Mesenchymal stem cell (in vitro differentiated cells and primary cell): ENCODE measurements at regions not wholly inside any gene's neighbourhood (a gene's known extent, or its start where the extent isn't known, plus 50 kb on each side); places are given as distances from the start of the nearest gene placed in this dataset.
"Not testable (repeated sequence)": the region's sequence is repeated elsewhere in the genome, so short reads cannot be mapped to it uniquely, and the experiment has no call there.

ENCODE experiments used
- DNase-seq: peaks from one replicate; pipeline ENCODE4 v3.0.0-alpha.2; 2013
- H2AFZ ChIP-seq: one replicate; pipeline ENCODE4 v1.6.1; 2013; ENCODE audit warnings: low read depth, mild to moderate bottlenecking, control low read depth, inconsistent platforms, low read length, moderate library complexity
- H2AK5ac ChIP-seq: 2 replicates; pipeline ENCODE4 v1.6.1; 2013; ENCODE audit warnings: low read length, moderate library complexity, mild to moderate bottlenecking, inconsistent platforms; ENCODE audit not compliant: severe bottlenecking
- H2BK120ac ChIP-seq: one replicate; pipeline ENCODE4 v1.6.1; 2013; ENCODE audit warnings: low read depth, mild to moderate bottlenecking, inconsistent platforms, low read length, moderate library complexity
- H2BK12ac ChIP-seq, 2 experiments: one replicate each; pipeline ENCODE4 v1.6.1; 2013; ENCODE audit warnings: inconsistent platforms in 2 of 2, low read length in 2 of 2, mild to moderate bottlenecking in 2 of 2, moderate library complexity in 2 of 2, control low read depth in 1 of 2
- H2BK15ac ChIP-seq: one replicate; pipeline ENCODE4 v1.6.1; 2013; ENCODE audit warnings: mild to moderate bottlenecking, low read depth, inconsistent platforms; ENCODE audit not compliant: poor library complexity, severe bottlenecking
- H2BK5ac ChIP-seq: 2 replicates; pipeline ENCODE4 v1.6.1; 2013; ENCODE audit warnings: low read depth, mild to moderate bottlenecking, low read length, control low read depth, inconsistent platforms; ENCODE audit not compliant: poor library complexity, severe bottlenecking
- H3K14ac ChIP-seq, 2 experiments: one replicate each; pipeline ENCODE4 v1.6.1; 2013; ENCODE audit warnings: inconsistent platforms in 2 of 2, low read length in 2 of 2, control low read depth in 1 of 2, mild to moderate bottlenecking in 1 of 2, moderate library complexity in 1 of 2
- H3K18ac ChIP-seq, 2 experiments: one replicate each; pipeline ENCODE4 v1.6.1; 2013; ENCODE audit warnings: inconsistent platforms in 2 of 2, low read length in 2 of 2, control low read depth in 1 of 2, low read depth in 1 of 2, mild to moderate bottlenecking in 1 of 2
- H3K23ac ChIP-seq, 2 experiments: one replicate each; pipeline ENCODE4 v1.6.1; 2013; ENCODE audit warnings: inconsistent platforms in 2 of 2, low read length in 2 of 2, mild to moderate bottlenecking in 2 of 2, moderate library complexity in 2 of 2, control low read depth in 1 of 2
- H3K27ac ChIP-seq: 2 replicates; pipeline ENCODE4 v1.5.1; 2013; ENCODE audit warnings: mild to moderate bottlenecking, moderate library complexity, low read length, control low read depth, inconsistent platforms; ENCODE audit not compliant: poor library complexity, severe bottlenecking
- H3K27me3 ChIP-seq, 2 experiments: 2 replicates each; pipeline versions ENCODE4 v1.6.1 to v1.7.0; 2013; ENCODE audit warnings: low read length in 2 of 2, mild to moderate bottlenecking in 2 of 2, moderate library complexity in 2 of 2, control low read depth in 1 of 2, inconsistent platforms in 1 of 2; ENCODE audit not compliant: control insufficient read depth in 1 of 2, insufficient read depth in 1 of 2
- H3K36me3 ChIP-seq, 2 experiments: 2 replicates each; pipeline versions ENCODE4 v1.6.1 to v1.7.0; 2013; ENCODE audit warnings: low read length in 2 of 2, control low read depth in 1 of 2, inconsistent platforms in 1 of 2, low read depth in 1 of 2, mild to moderate bottlenecking in 1 of 2; ENCODE audit not compliant: insufficient read depth in 2 of 2, control insufficient read depth in 1 of 2
- H3K4ac ChIP-seq, 2 experiments: one replicate each; pipeline ENCODE4 v1.6.1; 2013; ENCODE audit warnings: inconsistent platforms in 2 of 2, low read length in 2 of 2, mild to moderate bottlenecking in 2 of 2, moderate library complexity in 2 of 2, control low read depth in 1 of 2, low read depth in 1 of 2
- H3K4me1 ChIP-seq: 2 replicates; pipeline ENCODE4 v1.6.1; 2013; ENCODE audit warnings: low read depth, low read length, control low read depth; ENCODE audit not compliant: control insufficient read depth, insufficient read depth
- H3K4me2 ChIP-seq: 2 replicates; pipeline ENCODE4 v1.6.1; 2013; ENCODE audit warnings: low read length, mild to moderate bottlenecking, inconsistent platforms; ENCODE audit not compliant: poor library complexity, severe bottlenecking
- H3K4me3 ChIP-seq, 2 experiments: 2 replicates each; pipeline versions ENCODE4 v1.5.1 to v1.7.0; 2013; ENCODE audit warnings: low read length in 2 of 2, mild to moderate bottlenecking in 2 of 2, control low read depth in 1 of 2, low read depth in 1 of 2; ENCODE audit not compliant: insufficient read depth in 1 of 2
- H3K79me1 ChIP-seq: replicated peaks from 2 replicates; pipeline ENCODE4 v1.6.1; 2013; ENCODE audit warnings: mild to moderate bottlenecking, control low read depth, low read length, inconsistent platforms; ENCODE audit not compliant: poor library complexity, severe bottlenecking
- H3K9ac ChIP-seq: 2 replicates; pipeline ENCODE4 v1.7.0; 2013; ENCODE audit warnings: mild to moderate bottlenecking, low read length, moderate library complexity
- H3K9me3 ChIP-seq: 2 replicates; pipeline ENCODE4 v1.7.0; 2013; ENCODE audit warnings: mild to moderate bottlenecking, low read length; ENCODE audit not compliant: control insufficient read depth
- H4K8ac ChIP-seq: one replicate; pipeline ENCODE4 v1.6.1; 2013; ENCODE audit warnings: inconsistent platforms, mild to moderate bottlenecking, low read length, moderate library complexity
- H4K91ac ChIP-seq: one replicate; pipeline ENCODE4 v1.6.1; 2013; ENCODE audit warnings: mild to moderate bottlenecking, low read length, inconsistent platforms
- WGBS: methylation state at CpG from one replicate; pipeline ENCODE4 v1.1.7; 2013; ENCODE audit warnings: mixed read lengths; 5-methylcytosine and 5-hydroxymethylcytosine counted together

- not testable (repeated sequence) for H3K4me1 ChIP-seq, H3K4me2 ChIP-seq, H3K27me3 ChIP-seq, H3K36me3 ChIP-seq, H2AK5ac ChIP-seq, H2BK12ac ChIP-seq, H3K9ac ChIP-seq, DNase-seq, H3K18ac ChIP-seq, H3K23ac ChIP-seq, H4K91ac ChIP-seq, H2BK5ac ChIP-seq, H3K4me3 ChIP-seq, H2AFZ ChIP-seq, H2BK15ac ChIP-seq, H3K4ac ChIP-seq, H3K27ac ChIP-seq, H4K8ac ChIP-seq, H3K9me3 ChIP-seq, H3K14ac ChIP-seq, H3K79me1 ChIP-seq, H2BK120ac ChIP-seq
- WGBS, result 70% methylated on average over 2 of the region's 2 CpGs
These were observed 167.2 kb downstream of the NAA11 start for GRCh38 chr4:79158705-79159104.

- no peak overlapping the region for H3K4me3 ChIP-seq
- no peak overlapping the region for H3K4me2 ChIP-seq
- no peak overlapping the region for H4K8ac ChIP-seq
- H3K9ac ChIP-seq, result no peak overlapping the region
- H3K18ac ChIP-seq, result no peak overlapping the region
- no peak overlapping the region for H3K14ac ChIP-seq
- H2BK5ac ChIP-seq, result no peak overlapping the region
- no peak overlapping the region for H4K91ac ChIP-seq
- H3K9me3 ChIP-seq, result peaks cover 9% of the 10 kb centered on the region
- H2AK5ac ChIP-seq, result no peak overlapping the region
- no peaks in the 10 kb centered on the region for H3K27me3 ChIP-seq
- H3K23ac ChIP-seq, result no peak overlapping the region
- no peak overlapping the region for H2BK12ac ChIP-seq
- H3K36me3 ChIP-seq, result no peaks in the 10 kb centered on the region
- no peak overlapping the region for H3K27ac ChIP-seq
- no peak for DNase-seq
- no peaks in the 10 kb centered on the region for H3K4me1 ChIP-seq
- H2AFZ ChIP-seq, result no peak overlapping the region
- no peak overlapping the region for H2BK120ac ChIP-seq
- no peaks in the 10 kb centered on the region for H3K79me1 ChIP-seq
- H2BK15ac ChIP-seq, result no peak overlapping the region
- 100% methylated on average over 1 of the region's 3 CpGs for WGBS
- H3K4ac ChIP-seq, result no peak overlapping the region
These were observed 170.5 kb downstream of the NAA11 start for GRCh38 chr4:79155336-79155735.

GRCh38 chr4:79150820-79151416 lies 174.9 kb downstream of the NAA11 start:
- Histone ChIP-seq H3K27me3 (no peaks in the 10 kb centered on the region), H2BK12ac (no peak overlapping the region), H2AK5ac (no peak overlapping the region), H3K23ac (no peak overlapping the region), H3K79me1 (no peaks in the 10 kb centered on the region), H3K4me1 (no peaks in the 10 kb centered on the region), H4K8ac (no peak overlapping the region), H3K36me3 (no peaks in the 10 kb centered on the region), H2BK5ac (no peak overlapping the region), H3K14ac (no peak overlapping the region), H4K91ac (no peak overlapping the region), H3K27ac (no peak overlapping the region), H3K4me2 (no peak overlapping the region), H2AFZ (no peak overlapping the region), H3K4me3 (no peak overlapping the region), H2BK120ac (no peak overlapping the region), H3K18ac (no peak overlapping the region), H3K9ac (no peak overlapping the region), H2BK15ac (no peak overlapping the region), H3K4ac (no peak overlapping the region), H3K9me3 (peaks cover 19% of the 10 kb centered on the region)
- no peak for DNase-seq

- Histone ChIP-seq H3K9ac (no peak overlapping the region), H4K91ac (no peak overlapping the region), H2BK5ac (no peak overlapping the region), H3K23ac (no peak overlapping the region), H2BK120ac (no peak overlapping the region), H3K27ac (no peak overlapping the region), H3K9me3 (peaks cover 39% of the 10 kb centered on the region), H3K79me1 (no peaks in the 10 kb centered on the region), H3K4ac (no peak overlapping the region), H3K27me3 (no peaks in the 10 kb centered on the region), H3K4me3 (no peak overlapping the region), H3K4me2 (no peak overlapping the region), H4K8ac (no peak overlapping the region), H2BK15ac (no peak overlapping the region), H3K4me1 (no peaks in the 10 kb centered on the region), H3K18ac (no peak overlapping the region), H3K14ac (no peak overlapping the region), H2BK12ac (no peak overlapping the region), H3K36me3 (no peaks in the 10 kb centered on the region), H2AK5ac (no peak overlapping the region), H2AFZ (no peak overlapping the region)
- WGBS, result no CpG with 5 or more reads among the region's 2 CpGs
- DNase-seq, result no peak
These were observed 177.5 kb downstream of the NAA11 start for GRCh38 chr4:79148369-79148768.
